HAP-1 (cell line): ENCODE measurements at regions not wholly inside any gene's neighbourhood (a gene's known extent, or its start where the extent isn't known, plus 50 kb on each side); places are given as distances from the start of the nearest gene placed in this dataset.

ENCODE experiments used
- DNase-seq, 2 experiments: peaks; one replicate each; pipeline ENCODE4 v3.0.0-alpha.2; 2016 to 2020; ENCODE audit warnings: low spot score in 2 of 2
- H3K27me3 ChIP-seq: fragments of 250-450 bp; sonication (Bioruptor Pico); 2 replicates; pipeline ENCODE4 v1.5.1; 2020; ENCODE audit warnings: low read depth, mild to moderate bottlenecking, moderate library complexity
- H3K36me3 ChIP-seq: fragments of 250-450 bp; sonication (Bioruptor Pico); replicated peaks from 2 replicates; pipeline ENCODE4 v1.5.1; 2020; ENCODE audit warnings: mild to moderate bottlenecking
- H3K4me1 ChIP-seq: fragments of 250-450 bp; sonication (Bioruptor Pico); 2 replicates; pipeline ENCODE4 v1.5.1; 2020; ENCODE audit warnings: mild to moderate bottlenecking
- H3K4me3 ChIP-seq: fragments of 250-450 bp; sonication (Bioruptor Pico); 2 replicates; pipeline ENCODE4 v1.5.1; 2020; ENCODE audit warnings: mild to moderate bottlenecking, moderate library complexity
- H3K9me3 ChIP-seq: fragments of 250-450 bp; sonication (Bioruptor Pico); 2 replicates; pipeline ENCODE4 v1.5.1; 2020; ENCODE audit warnings: mild to moderate bottlenecking, moderate library complexity
- in situ Hi-C: fragments of 300-500 bp; cut with MboI; formaldehyde crosslinking; loops from 3 replicates; pipeline ENCODE4 v1.14.3; 2020; ENCODE audit warnings: low sequenced_read_pairs, inconsistent platforms, mixed read lengths

DNA sequence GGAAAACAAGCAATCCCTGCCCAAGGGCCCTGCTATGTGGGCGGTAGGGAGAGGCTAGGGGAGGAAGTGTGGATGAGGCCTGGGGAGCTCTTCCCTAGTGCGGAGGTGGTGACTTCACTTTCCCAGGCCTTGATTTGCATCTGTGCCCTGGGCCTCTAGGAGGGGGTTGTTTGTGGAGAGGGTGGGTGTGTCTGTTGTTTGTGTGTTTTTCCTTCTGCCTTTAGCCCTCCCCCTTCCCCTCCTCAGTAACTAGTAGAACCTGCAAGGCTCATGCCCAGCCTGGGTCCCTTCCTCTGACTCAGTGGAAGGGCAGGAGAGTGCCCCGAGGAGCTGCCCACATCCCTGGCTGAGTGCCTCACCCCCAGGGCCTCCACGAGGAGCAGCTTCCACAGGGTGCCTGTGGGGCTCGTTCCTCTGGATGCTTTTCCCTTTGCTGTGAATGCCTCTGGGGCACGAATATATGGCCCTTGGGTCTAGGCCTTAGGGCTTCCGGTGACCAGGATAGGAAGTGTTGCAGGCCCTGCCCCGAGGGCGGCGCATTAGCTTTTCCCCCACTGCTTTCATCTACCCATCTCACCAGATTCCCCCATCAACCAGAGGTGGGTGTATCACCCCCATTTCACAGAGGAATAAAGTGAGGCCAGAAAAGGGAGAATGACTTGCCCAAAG is 89.4 kb upstream of the DUSP5 start:
- H3K4me3 ChIP-seq, result no peak overlapping the region
- H3K36me3 ChIP-seq, result no peaks in the 10 kb centered on the region
- no peaks in the 10 kb centered on the region for H3K4me1 ChIP-seq
- in situ Hi-C loops, result no loop called here
- no peaks in the 10 kb centered on the region for H3K27me3 ChIP-seq
- no peak for DNase-seq
- no peaks in the 10 kb centered on the region for H3K9me3 ChIP-seq

DNA sequence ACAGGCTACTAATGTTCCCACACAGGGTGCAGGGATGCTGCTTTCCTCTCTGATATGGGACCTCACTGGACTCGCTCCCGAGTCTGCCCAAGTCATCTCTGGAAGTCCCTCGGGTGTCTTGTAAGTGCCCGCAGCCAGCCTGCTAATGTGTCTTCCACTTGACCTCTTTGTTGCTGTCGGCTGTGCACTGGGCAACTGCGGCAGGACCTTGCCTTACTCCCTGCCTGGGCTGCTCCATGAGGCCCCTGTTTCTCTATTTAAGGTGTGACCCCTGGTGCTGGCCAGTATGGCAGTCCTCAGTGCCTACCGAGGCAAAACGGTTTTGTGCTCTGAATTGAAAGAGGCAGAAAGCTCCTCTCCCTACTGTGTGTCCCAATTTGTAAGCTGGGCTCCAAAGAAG is 88.8 kb upstream of the DUSP5 start:
- Histone ChIP-seq H3K4me3 (no peak overlapping the region), H3K4me1 (no peaks in the 10 kb centered on the region)
- in situ Hi-C loops, result no loop called here

DNA sequence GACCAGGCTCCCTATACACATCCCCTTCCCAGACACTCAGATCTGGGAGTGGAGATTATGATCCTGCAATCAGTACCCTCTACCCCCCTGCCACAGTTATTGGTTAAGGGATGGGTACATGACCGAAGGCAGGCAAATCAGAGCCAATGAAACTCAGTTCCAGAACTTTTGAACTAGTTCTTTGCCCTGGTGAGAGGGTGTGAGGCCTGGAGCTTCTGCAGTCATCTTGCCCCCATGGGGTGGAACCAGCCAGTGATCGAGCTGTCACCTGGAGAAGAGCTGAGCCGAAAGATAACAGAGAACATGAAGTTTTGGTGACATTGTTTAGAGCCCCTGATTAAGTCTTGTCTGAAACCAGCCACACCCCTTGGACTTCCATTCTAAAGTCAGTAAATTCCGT is 88.2 kb upstream of the DUSP5 start:
- Histone ChIP-seq H3K36me3 (no peaks in the 10 kb centered on the region), H3K27me3 (no peaks in the 10 kb centered on the region), H3K9me3 (no peaks in the 10 kb centered on the region), H3K4me3 (no peak overlapping the region), H3K4me1 (no peaks in the 10 kb centered on the region)
- no peak for DNase-seq
- in situ Hi-C loops, result no loop called here

More for the DNA sequence above, 88.8 kb upstream of the DUSP5 start:
- no peaks in the 10 kb centered on the region for H3K36me3 ChIP-seq
- no peaks in the 10 kb centered on the region for H3K9me3 ChIP-seq
- H3K27me3 ChIP-seq, result no peaks in the 10 kb centered on the region
- no peak for DNase-seq

DNA sequence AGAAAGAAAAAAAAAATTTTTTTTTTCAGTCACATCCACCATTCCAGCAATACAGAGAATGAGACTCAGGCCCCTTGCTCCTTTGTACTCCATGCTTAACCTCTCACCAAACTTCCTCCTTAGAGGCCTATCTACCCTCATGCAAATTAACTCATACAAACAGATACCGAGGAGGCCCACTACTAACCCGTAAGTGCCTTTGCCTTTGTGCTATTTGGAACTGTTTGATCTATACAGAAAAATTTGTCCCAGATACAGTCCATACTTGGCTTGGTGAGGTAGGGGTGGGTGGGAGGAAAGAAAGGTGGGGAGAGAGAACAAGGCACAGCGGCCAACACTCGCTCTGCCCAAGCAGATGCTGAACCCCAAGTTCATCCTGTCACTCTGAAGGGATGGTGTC is 87.8 kb upstream of the DUSP5 start:
- in situ Hi-C loops, result no loop called here
- Histone ChIP-seq H3K4me1 (no peaks in the 10 kb centered on the region), H3K9me3 (no peaks in the 10 kb centered on the region), H3K36me3 (no peaks in the 10 kb centered on the region), H3K27me3 (no peaks in the 10 kb centered on the region), H3K4me3 (no peak overlapping the region)
- DNase-seq, result no peak

DNA sequence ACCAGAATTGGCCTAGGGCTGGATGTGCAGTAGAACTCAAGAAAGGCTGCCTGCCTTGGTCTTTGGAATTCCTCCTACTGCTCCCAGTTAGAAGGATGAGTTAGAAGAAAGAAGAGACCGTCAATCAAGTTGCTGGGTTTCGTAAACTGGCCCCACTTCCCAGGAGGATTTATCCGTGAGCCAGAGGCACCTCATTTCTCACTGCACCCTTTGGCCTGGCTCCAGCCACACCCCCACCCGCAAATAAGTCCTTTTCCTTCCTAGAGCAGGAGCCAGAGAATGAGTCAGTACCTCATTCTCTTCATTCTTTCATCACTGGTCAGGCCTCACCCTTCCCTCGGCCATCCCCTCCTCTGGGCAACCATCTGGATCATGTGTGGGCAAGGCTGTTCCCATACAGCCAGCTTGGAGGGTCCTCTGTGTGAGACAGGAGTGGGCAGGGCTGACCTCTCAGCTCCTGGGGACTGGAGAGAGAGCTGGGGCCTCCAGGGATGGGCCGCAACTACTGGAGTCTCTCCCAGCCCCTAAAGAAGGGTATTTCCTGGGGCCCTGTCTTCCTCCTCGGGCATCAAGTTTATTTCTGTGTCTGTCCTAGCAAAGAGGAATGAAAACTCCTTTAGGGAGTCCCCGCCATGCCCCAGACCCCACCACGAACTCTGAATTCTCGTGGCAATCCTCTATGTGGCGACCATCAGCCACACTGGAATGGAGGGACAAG is 87.2 kb upstream of the DUSP5 start:
- H3K9me3 ChIP-seq, result no peaks in the 10 kb centered on the region
- in situ Hi-C loops, result no loop called here
- DNase-seq, result no peak
- no peaks in the 10 kb centered on the region for H3K27me3 ChIP-seq
- H3K4me3 ChIP-seq, result no peak overlapping the region
- H3K4me1 ChIP-seq, result no peaks in the 10 kb centered on the region
- no peaks in the 10 kb centered on the region for H3K36me3 ChIP-seq

DNA sequence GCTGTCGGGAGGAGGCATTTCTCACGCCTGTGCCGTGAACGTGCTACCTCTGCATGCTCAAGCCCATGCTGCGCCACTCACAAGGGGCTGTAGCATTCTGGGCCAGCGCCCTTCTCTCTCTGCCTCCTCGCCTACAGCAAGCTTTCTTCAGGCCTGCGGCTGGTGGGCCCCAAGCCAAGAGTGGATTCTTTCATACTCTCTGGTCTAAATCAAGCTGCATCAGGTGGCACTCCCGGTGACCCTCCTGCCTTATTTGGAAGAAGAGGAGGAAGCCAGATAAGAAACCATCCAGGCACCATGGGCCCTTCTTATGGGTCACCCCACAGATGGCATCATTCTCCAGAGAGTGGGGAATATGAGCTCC is 86.7 kb upstream of the DUSP5 start:
- H3K4me3 ChIP-seq, result no peak overlapping the region
- no peaks in the 10 kb centered on the region for H3K36me3 ChIP-seq
- no peak for DNase-seq
- H3K9me3 ChIP-seq, result no peaks in the 10 kb centered on the region
- no peaks in the 10 kb centered on the region for H3K4me1 ChIP-seq
- in situ Hi-C loops, result no loop called here
- no peaks in the 10 kb centered on the region for H3K27me3 ChIP-seq

DNA sequence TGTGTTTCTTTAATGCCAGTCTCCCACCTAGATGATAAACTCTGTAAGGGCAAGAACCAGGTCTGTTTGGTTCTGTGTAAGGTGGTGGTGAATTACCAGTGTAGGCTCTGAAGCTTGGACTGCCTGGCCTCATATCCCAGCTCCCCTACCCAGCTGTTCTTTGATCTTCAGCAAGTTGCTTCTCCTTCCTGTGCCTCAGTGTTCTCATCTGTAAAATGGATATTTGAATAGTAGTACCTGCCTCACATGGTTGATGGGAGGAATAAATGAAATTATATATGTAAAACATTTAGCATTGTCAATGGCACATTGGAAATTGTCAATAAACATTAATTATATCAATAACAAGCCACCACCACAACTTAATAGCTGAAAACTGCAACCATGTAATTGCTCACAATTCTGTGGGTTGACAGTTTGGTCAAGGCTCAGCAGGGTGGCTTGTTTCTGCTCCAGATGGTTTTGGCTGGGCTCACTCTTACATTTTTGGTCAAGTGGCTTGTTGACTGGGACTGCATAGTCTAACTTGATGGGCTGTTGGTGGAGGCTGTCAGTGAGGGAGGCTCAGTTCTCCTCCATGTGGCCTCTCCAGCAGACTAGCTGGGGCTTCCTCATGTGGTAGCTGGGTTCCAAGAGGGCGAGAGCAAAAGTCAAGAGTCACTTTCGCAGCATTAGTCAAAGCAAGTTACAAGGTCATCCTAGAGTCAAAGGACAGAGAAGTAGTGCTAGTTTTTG is 84.5 kb upstream of the DUSP5 start:
- no peak overlapping the region for H3K4me3 ChIP-seq
- no peaks in the 10 kb centered on the region for H3K36me3 ChIP-seq
- DNase-seq, result no peak
- H3K9me3 ChIP-seq, result no peaks in the 10 kb centered on the region
- no peaks in the 10 kb centered on the region for H3K4me1 ChIP-seq
- in situ Hi-C loops, result no loop called here
- no peaks in the 10 kb centered on the region for H3K27me3 ChIP-seq

DNA sequence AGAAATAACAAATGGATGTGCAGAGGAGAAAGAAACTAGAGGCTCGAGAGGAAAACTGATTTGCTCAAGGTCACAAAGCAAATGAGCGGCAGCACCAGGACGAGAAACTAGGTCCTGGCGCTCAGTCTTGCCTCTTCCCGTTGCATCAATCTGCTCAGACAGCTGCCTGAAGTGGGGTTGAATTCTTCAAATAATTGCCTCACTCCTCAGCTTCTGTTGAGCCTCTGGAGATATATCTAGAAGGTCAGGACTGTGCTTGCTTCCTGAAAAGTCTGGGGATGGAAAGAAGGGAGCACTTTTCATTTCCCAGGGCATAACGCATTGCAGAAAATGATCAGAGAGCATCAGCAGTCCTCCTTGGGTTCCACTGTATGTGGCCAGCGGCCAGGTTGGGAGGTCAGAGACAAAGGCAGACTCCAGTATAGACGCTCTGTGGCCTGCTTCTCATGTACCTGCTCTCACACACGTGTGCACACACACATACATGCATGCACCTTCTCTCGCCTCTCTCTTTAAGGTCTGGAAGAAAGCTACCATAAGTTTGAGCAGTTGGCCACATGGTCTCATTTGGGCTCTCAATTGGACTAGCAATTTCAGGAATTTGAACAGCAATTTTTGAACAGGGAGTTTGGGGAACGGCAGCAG is 83.7 kb upstream of the DUSP5 start:
- DNase-seq, result no peak
- H3K4me3 ChIP-seq, result no peak overlapping the region
- H3K27me3 ChIP-seq, result no peaks in the 10 kb centered on the region
- no peaks in the 10 kb centered on the region for H3K9me3 ChIP-seq
- no peaks in the 10 kb centered on the region for H3K4me1 ChIP-seq
- in situ Hi-C loops, result no loop called here
- H3K36me3 ChIP-seq, result no peaks in the 10 kb centered on the region

DNA sequence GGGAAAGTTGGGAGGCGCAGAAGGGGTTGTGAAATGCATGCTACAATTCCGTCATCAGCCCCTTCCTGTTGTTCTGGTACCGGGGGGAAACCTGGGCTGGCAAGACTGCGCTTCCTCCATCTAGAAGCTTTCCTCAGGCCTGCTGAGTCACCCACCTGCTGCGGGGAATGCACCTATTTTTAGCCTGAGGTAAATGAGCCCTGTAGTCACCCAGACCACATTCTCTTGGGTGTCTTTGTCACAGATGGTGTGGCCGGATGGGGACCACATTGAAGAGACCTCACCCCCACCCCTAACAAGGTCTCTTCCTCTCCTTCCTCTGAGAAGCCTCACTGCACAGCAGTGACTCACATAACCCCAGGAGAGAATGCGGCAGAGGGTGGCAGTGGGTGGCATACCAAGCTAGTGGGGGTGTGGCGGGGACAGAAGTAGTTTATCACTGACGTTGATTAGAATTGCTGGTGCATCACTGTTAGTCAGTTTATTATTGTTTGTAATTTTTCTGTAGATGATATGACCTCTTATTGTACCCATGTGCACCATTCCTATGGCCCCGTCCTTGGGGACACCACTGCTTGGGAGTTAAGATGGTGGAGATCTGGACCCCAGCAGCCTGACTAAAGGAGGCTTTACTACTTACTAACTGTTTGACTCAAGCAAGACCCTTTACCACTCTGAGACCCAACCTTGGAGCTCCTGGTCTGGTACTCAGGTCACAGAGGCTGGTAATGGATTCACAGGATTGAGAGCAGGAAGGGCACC is 83.0 kb upstream of the DUSP5 start:
- in situ Hi-C loops, result no loop called here
- H3K4me1 ChIP-seq, result no peaks in the 10 kb centered on the region
- H3K9me3 ChIP-seq, result no peaks in the 10 kb centered on the region
- H3K36me3 ChIP-seq, result no peaks in the 10 kb centered on the region
- no peaks in the 10 kb centered on the region for H3K27me3 ChIP-seq
- no peak for DNase-seq
- H3K4me3 ChIP-seq, result no peak overlapping the region

DNA sequence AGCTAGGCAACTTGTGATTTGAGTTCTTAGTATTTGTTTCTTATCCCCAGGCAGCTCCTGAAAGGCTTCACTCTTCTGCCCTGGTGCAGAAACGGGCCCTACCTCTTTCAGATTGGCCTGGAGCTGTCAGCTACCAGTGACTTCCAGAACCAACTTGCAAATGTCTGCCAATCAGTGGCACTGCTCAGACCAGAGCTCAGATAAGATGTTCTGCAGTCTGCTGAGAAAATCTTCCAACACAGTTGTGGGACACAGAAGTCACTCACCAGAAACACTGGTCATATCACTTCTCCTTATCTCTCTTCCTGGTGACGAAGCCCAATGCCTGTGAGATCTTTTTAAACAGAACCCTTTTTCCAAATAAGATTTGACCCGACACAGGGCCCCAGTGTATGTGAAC is 81.9 kb upstream of the DUSP5 start:
- no peaks in the 10 kb centered on the region for H3K9me3 ChIP-seq
- no peaks in the 10 kb centered on the region for H3K36me3 ChIP-seq
- DNase-seq, result no peak
- in situ Hi-C loops, result no loop called here
- H3K4me3 ChIP-seq, result no peak overlapping the region
- no peaks in the 10 kb centered on the region for H3K27me3 ChIP-seq
- no peaks in the 10 kb centered on the region for H3K4me1 ChIP-seq

DNA sequence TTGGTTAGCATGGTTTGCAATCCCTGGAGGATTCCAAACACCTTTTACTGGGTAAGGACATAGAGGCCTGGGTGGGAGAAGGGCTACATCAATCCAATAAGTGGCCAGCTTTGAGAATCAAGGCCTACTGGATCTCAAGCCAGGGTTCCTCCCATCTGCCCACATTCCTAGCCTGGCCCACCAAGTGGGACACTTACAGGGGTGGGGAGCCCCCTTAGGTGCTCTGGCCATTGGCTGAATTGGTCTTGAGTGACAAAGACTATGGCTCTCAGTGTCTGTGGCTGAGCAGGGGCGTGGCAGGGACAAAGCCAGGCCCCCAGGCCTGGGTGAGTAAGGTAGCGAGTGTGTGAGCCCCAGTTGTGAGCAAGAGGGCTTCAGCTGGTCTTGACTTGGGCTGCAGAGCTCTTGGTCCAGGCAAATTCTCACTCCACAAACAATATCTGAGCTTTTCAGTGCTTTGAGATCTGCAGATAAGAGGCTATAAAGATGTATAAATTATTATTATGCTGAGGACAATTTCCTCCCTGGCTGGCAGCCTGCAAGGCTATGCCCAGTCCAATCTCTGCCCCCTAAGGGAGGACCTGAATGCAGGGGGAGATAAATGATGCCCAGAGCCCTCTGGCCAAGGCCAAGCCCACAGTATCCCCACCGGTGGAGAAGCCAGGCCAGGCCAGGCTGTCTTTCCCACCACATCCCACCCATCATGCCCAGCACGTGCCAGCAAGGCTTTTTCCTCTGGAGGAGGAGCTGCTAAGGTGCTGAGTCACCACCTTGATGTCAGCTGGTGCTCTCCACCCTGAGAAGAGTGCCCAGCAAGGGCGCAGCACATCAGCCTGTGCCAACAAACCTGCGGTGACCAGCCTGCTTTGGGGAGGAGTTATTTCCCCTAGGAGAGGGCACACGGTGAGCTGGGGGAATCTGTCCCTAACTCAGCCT is 80.7 kb upstream of the DUSP5 start:
- H3K4me1 ChIP-seq, result no peaks in the 10 kb centered on the region
- in situ Hi-C loops, result no loop called here

DNA sequence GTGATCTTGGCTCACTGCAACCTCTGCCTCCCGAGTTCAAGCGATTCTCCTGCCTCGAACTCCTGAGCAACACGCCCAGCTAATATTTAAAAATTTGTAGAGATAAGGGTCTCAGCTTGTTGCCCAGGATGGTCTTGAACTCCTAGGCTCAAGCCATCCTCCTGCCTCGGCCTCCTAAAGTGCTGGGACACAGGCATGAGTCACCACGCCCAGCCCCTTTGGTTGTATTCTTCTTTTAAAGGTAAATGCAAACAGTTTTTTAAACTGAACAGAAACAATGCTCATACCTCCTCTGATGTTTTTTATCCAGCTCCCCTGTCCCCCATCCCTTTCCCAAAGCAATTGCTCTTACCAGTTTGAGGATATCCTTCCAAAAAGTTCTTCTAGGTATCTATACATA is 79.5 kb upstream of the DUSP5 start:
- in situ Hi-C loops, result no loop called here
- Histone ChIP-seq H3K4me3 (no peak overlapping the region), H3K36me3 (no peaks in the 10 kb centered on the region), H3K9me3 (no peaks in the 10 kb centered on the region), H3K27me3 (no peaks in the 10 kb centered on the region), H3K4me1 (no peaks in the 10 kb centered on the region)
- DNase-seq, result no peak

More for the DNA sequence above, 80.7 kb upstream of the DUSP5 start:
- Histone ChIP-seq H3K9me3 (no peaks in the 10 kb centered on the region), H3K4me3 (no peak overlapping the region), H3K36me3 (no peaks in the 10 kb centered on the region), H3K27me3 (no peaks in the 10 kb centered on the region)
- DNase-seq, result no peak

DNA sequence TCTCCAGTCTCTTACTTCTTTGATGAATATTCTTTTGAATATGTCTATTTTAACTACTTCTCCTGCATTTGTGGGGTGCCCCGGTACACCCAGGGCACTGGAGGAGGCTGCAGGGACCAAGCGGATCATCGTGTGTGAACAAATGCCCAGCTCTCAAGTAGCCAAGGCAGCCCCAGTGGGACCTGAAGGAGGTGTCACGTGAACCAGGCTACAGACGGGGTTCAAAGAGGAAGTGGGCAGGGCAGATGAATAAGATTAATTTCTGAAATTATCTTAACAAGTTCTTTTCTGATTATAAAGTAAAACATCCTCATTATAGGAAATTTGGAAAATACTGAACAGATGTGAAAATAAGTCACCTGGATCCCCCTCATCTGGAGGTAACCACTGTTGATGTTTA is 78.4 kb upstream of the DUSP5 start:
- in situ Hi-C loops, result no loop called here
- H3K9me3 ChIP-seq, result no peaks in the 10 kb centered on the region
- no peak for DNase-seq
- no peaks in the 10 kb centered on the region for H3K27me3 ChIP-seq
- H3K4me3 ChIP-seq, result no peak overlapping the region
- H3K4me1 ChIP-seq, result no peaks in the 10 kb centered on the region
- H3K36me3 ChIP-seq, result no peaks in the 10 kb centered on the region
